Loucy (cell line): ENCODE measurements at regions not wholly inside any gene's neighbourhood (a gene's known extent, or its start where the extent isn't known, plus 50 kb on each side); places are given as distances from the start of the nearest gene placed in this dataset.

Experiments used
- H2AFZ ChIP-seq: fragments of 200-600 bp; sonication (generic); 2 replicates; pipeline ENCODE4 v1.6.0; 2016; ENCODE audit warnings: antibody characterized with exemption, mild to moderate bottlenecking, low read length, moderate library complexity
- H3F3A ChIP-seq: fragments of 200-600 bp; 2 replicates; pipeline ENCODE4 v1.6.0; 2016; ENCODE audit warnings: antibody characterized with exemption, low read depth, mild to moderate bottlenecking
- H3K27me3 ChIP-seq: fragments of 200-600 bp; sonication (generic); 2 replicates; pipeline ENCODE4 v1.6.1; 2014; ENCODE audit warnings: low read length, mild to moderate bottlenecking; ENCODE audit not compliant: insufficient read depth, poor library complexity, severe bottlenecking
- H3K36me3 ChIP-seq: fragments of 200-600 bp; sonication (generic); 2 replicates; pipeline ENCODE4 v1.6.1; 2016; ENCODE audit warnings: low read length; ENCODE audit not compliant: insufficient read depth
- H3K4me1 ChIP-seq: fragments of 200-600 bp; sonication (generic); 2 replicates; pipeline ENCODE4 v1.5.1; 2014; ENCODE audit warnings: low read length, mild to moderate bottlenecking; ENCODE audit not compliant: insufficient read depth, poor library complexity, severe bottlenecking
- H3K4me2 ChIP-seq: fragments of 200-600 bp; sonication (generic); 2 replicates; pipeline ENCODE4 v1.6.0; 2014; ENCODE audit warnings: antibody characterized with exemption, low read length, low read depth, mild to moderate bottlenecking; ENCODE audit not compliant: poor library complexity, severe bottlenecking
- H3K4me3 ChIP-seq: fragments of 200-600 bp; sonication (generic); 2 replicates; pipeline ENCODE4 v1.5.1; 2014; ENCODE audit warnings: low read length, mild to moderate bottlenecking, mixed read lengths; ENCODE audit not compliant: poor library complexity, severe bottlenecking
- H3K79me2 ChIP-seq: fragments of 200-600 bp; sonication (generic); 2 replicates; pipeline ENCODE4 v1.6.1; 2014; ENCODE audit warnings: low read length; ENCODE audit not compliant: insufficient read depth
- H3K9ac ChIP-seq: fragments of 200-600 bp; sonication (generic); 2 replicates; pipeline ENCODE4 v1.6.0; 2014; ENCODE audit warnings: mild to moderate bottlenecking, low read depth, low read length, moderate library complexity; ENCODE audit not compliant: poor library complexity, severe bottlenecking
- H3K9me2 ChIP-seq: fragments of 200-600 bp; sonication (generic); replicated peaks from 2 replicates; pipeline ENCODE4 v1.6.1; 2016; ENCODE audit warnings: low read depth, low read length, mixed read lengths
- H3K9me3 ChIP-seq: fragments of 200-600 bp; sonication (generic); 2 replicates; pipeline ENCODE4 v1.6.1; 2014; ENCODE audit warnings: mild to moderate bottlenecking, antibody characterized with exemption, low read length, low read depth; ENCODE audit not compliant: insufficient read depth
- H4K20me1 ChIP-seq: fragments of 200-600 bp; sonication (generic); 2 replicates; pipeline ENCODE4 v1.6.0; 2014; ENCODE audit warnings: antibody characterized with exemption, low read length, mild to moderate bottlenecking; ENCODE audit not compliant: insufficient read depth, poor library complexity, severe bottlenecking
- EZH2phosphoT487 ChIP-seq: fragments of 200-600 bp; IDR thresholded peaks from 2 replicates; pipeline ENCODE4 v1.6.1; 2018; ENCODE audit warnings: antibody characterized with exemption, mild to moderate bottlenecking, moderate library complexity, borderline replicate concordance
- TF ChIP-seq, protein P1 (sequence below): fragments of 200-600 bp; sonication (generic); conservative IDR thresholded peaks from 2 replicates; pipeline ENCODE4 v1.5.1; 2014; ENCODE audit warnings: mild to moderate bottlenecking, antibody characterized with exemption, low read length

DNA sequence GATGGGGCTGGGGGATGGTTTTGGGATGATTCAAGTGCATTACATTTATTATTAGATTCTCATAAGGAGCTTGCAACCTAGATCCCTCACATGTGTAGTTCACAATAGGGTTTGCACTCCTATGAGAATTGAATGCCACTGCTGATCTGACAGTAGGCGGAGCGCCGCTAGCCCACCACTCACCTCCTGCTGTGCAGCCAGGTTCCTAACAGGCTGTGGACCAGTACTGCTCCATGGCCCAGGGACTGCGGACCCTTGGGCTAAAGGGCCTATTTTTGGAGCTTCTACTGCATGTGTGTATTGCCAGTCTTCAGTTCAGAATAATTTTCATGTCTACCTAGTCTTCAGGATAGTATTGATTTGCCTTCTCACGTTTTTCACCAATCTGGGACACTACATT, 165.3 kb upstream of the TWIST2 start:
- no peak overlapping the region for H3K9ac ChIP-seq
- H2AFZ ChIP-seq, result no peak overlapping the region
- no peak overlapping the region for H3K4me2 ChIP-seq
- TF ChIP-seq, protein P1, sequence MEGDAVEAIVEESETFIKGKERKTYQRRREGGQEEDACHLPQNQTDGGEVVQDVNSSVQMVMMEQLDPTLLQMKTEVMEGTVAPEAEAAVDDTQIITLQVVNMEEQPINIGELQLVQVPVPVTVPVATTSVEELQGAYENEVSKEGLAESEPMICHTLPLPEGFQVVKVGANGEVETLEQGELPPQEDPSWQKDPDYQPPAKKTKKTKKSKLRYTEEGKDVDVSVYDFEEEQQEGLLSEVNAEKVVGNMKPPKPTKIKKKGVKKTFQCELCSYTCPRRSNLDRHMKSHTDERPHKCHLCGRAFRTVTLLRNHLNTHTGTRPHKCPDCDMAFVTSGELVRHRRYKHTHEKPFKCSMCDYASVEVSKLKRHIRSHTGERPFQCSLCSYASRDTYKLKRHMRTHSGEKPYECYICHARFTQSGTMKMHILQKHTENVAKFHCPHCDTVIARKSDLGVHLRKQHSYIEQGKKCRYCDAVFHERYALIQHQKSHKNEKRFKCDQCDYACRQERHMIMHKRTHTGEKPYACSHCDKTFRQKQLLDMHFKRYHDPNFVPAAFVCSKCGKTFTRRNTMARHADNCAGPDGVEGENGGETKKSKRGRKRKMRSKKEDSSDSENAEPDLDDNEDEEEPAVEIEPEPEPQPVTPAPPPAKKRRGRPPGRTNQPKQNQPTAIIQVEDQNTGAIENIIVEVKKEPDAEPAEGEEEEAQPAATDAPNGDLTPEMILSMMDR, result no peak
- no peak for TF ChIP-seq EZH2phosphoT487
- no peaks in the 10 kb centered on the region for H3K4me1 ChIP-seq
- no peaks in the 10 kb centered on the region for H3K27me3 ChIP-seq
- H3K4me3 ChIP-seq, result no peak overlapping the region
- no peaks in the 10 kb centered on the region for H3K79me2 ChIP-seq
- no peaks in the 10 kb centered on the region for H3F3A ChIP-seq
- H3K36me3 ChIP-seq, result no peaks in the 10 kb centered on the region
- no peaks in the 10 kb centered on the region for H4K20me1 ChIP-seq
- H3K9me3 ChIP-seq, result no peaks in the 10 kb centered on the region
- no peaks in the 10 kb centered on the region for H3K9me2 ChIP-seq

DNA sequence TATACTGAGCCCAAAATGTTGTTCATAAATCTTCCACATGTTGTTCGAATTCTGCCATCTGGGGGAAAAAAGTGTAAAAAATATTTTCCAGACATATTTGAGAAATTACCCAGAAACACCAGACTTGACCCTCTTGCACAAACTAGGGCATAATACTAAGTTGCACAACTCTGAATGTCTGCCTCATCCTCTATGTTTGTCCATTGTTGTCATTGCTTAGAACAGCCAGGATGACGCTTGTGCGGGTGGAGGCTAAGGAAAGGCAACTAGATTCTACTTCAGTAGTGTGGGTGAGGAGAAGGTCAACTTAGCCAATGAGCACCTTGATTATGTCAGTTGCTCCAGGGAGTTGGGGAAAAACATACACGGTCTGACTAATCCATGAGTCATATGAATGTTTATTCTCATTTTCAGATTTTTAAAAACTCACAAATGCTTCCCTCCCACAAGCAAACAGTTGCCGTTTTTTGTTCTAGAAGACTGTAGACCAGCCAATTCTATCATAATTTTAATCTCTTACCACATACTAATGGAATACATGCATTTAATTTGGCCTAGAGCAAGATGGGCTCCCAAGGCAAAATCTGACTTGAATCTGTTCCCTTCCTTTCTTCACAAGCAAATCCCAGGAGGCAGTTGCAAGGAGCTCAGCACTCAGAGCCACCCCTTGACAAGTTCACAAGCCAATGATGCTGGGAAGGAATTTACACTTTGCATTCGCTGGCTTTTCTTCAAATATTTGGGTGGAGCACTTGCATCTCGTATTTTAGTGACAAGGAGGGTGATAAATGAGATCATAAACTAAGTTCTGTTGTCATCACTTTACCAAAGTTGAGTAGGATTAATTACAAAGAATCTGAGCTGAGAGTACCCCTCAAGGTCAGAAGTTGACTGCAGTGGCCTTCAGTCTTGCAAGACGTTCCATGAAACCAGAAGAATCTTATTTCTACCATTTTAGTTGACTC, 163.2 kb upstream of the TWIST2 start:
- H3K9me3 ChIP-seq, result no peaks in the 10 kb centered on the region
- H3K4me2 ChIP-seq, result no peak overlapping the region
- H3K9me2 ChIP-seq, result no peaks in the 10 kb centered on the region
- H3K4me3 ChIP-seq, result no peak overlapping the region
- no peaks in the 10 kb centered on the region for H4K20me1 ChIP-seq
- H2AFZ ChIP-seq, result no peak overlapping the region
- TF ChIP-seq, protein P1, result no peak
- TF ChIP-seq EZH2phosphoT487, result no peak
- no peaks in the 10 kb centered on the region for H3K4me1 ChIP-seq
- no peaks in the 10 kb centered on the region for H3K27me3 ChIP-seq
- no peak overlapping the region for H3K9ac ChIP-seq
- no peaks in the 10 kb centered on the region for H3K79me2 ChIP-seq
- no peaks in the 10 kb centered on the region for H3K36me3 ChIP-seq
- H3F3A ChIP-seq, result no peaks in the 10 kb centered on the region

DNA sequence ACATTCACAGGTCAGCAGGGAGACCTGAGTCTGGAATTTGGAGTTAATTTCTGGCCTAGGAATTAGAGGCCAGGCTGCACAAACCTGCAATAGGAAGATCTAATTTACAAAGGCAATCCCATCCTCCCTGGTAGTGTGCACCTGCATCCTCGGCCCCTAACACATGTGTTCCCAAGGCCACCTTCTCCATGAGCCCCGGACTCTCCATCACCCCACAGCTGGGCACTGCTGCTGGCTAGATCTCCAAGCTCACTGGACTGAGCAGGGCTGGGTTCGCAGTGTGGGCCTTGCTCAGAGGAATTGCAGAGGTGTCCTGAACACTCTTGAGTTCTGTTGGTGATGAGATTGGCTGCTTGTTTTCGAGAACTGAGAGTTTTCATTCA, 162.6 kb upstream of the TWIST2 start:
- H2AFZ ChIP-seq, result no peak overlapping the region
- no peaks in the 10 kb centered on the region for H3K9me3 ChIP-seq
- H3K79me2 ChIP-seq, result no peaks in the 10 kb centered on the region
- no peaks in the 10 kb centered on the region for H3K27me3 ChIP-seq
- no peaks in the 10 kb centered on the region for H4K20me1 ChIP-seq
- no peak overlapping the region for H3K4me3 ChIP-seq
- no peak for TF ChIP-seq EZH2phosphoT487
- TF ChIP-seq, protein P1, result no peak
- H3F3A ChIP-seq, result no peaks in the 10 kb centered on the region
- no peak overlapping the region for H3K4me2 ChIP-seq
- no peaks in the 10 kb centered on the region for H3K4me1 ChIP-seq
- no peaks in the 10 kb centered on the region for H3K9me2 ChIP-seq
- H3K9ac ChIP-seq, result no peak overlapping the region
- no peaks in the 10 kb centered on the region for H3K36me3 ChIP-seq
